Spleen (tissue), 11 donors: ENCODE measurements at regions not wholly inside any gene's neighbourhood (a gene's known extent, or its start where the extent isn't known, plus 50 kb on each side); places are given as distances from the start of the nearest gene placed in this dataset.
"Not testable (repeated sequence)": the region's sequence is repeated elsewhere in the genome, so short reads cannot be mapped to it uniquely, and the experiment has no call there.

Experiments used
- DNase-seq: peaks from one replicate; pipeline ENCODE4 v3.0.0-alpha.2; 2020
- H3K27ac ChIP-seq, 8 donors: fragments of 200-600 bp; sonication (generic) in 7 of 8; 1 replicate in 4 of 8; 2 replicates in 4 of 8; pipeline versions ENCODE4 v1.5.0 to v1.8.0; 2016 to 2021; ENCODE audit warnings: inconsistent platforms in 4 of 8, mild to moderate bottlenecking in 4 of 8, moderate library complexity in 1 of 8
- H3K27me3 ChIP-seq, 7 donors: fragments of 200-600 bp; sonication (generic) in 6 of 7; replicated peaks in 1 of 7; 1 replicate in 4 of 7; 2 replicates in 3 of 7; pipeline versions ENCODE4 v1.5.0 to v1.8.0; 2016 to 2021; ENCODE audit warnings: inconsistent platforms in 3 of 7, mild to moderate bottlenecking in 1 of 7
- H3K36me3 ChIP-seq, 6 donors: fragments of 200-600 bp; sonication (generic) in 5 of 6; 1 replicate in 4 of 6; 2 replicates in 2 of 6; pipeline versions ENCODE4 v1.5.0 to v1.8.0; 2016 to 2021; ENCODE audit warnings: inconsistent platforms in 2 of 6
- H3K4me1 ChIP-seq, 6 donors: fragments of 200-600 bp; sonication (generic) in 5 of 6; 1 replicate in 3 of 6; 2 replicates in 3 of 6; pipeline versions ENCODE4 v1.5.0 to v1.8.0; 2016 to 2021; ENCODE audit warnings: inconsistent platforms in 3 of 6
- H3K4me3 ChIP-seq, 8 donors: fragments of 200-600 bp; sonication (generic) in 7 of 8; 1 replicate in 4 of 8; 2 replicates in 4 of 8; pipeline versions ENCODE4 v1.5.0 to v1.8.0; 2016 to 2021; ENCODE audit warnings: inconsistent platforms in 4 of 8, mild to moderate bottlenecking in 4 of 8, moderate library complexity in 2 of 8
- H3K9me3 ChIP-seq, 8 donors: fragments of 200-600 bp; sonication (generic) in 7 of 8; 1 replicate in 4 of 8; 2 replicates in 4 of 8; pipeline versions ENCODE4 v1.5.0 to v1.8.0; 2016 to 2021; ENCODE audit warnings: inconsistent platforms in 4 of 8
- CTCF ChIP-seq, 11 experiments: fragments of 200-600 bp in 7 of 11; fragments of 450-650 bp in 4 of 11; sonication (generic) in 4 of 11; IDR thresholded peaks in 8 of 11; conservative IDR thresholded peaks in 3 of 11; 1 replicate in 7 of 11; 2 replicates in 4 of 11; pipeline versions ENCODE4 v1.4.0 to v1.8.0; 2016 to 2021; ENCODE audit warnings: antibody characterized with exemption in 11 of 11, inconsistent platforms in 4 of 11, mild to moderate bottlenecking in 1 of 11
- POLR2A ChIP-seq, 3 donors: fragments of 450-650 bp; IDR thresholded peaks; one replicate each; pipeline ENCODE4 v1.5.1; 2017; ENCODE audit warnings: antibody characterized with exemption in 3 of 3, mild to moderate bottlenecking in 1 of 3
- POLR2AphosphoS5 ChIP-seq, 3 donors: sonication (generic); formaldehyde crosslinking; IDR thresholded peaks; one replicate each; pipeline ENCODE4 v1.5.1; 2017; ENCODE audit warnings: antibody characterized with exemption in 3 of 3
- WGBS, 5 donors: extraction: QIAGEN DNeasy Blood & Tissue Kit in 3 of 5; methylation state at CpG; one replicate each; pipeline versions ENCODE4 v1.1.5 to v1.1.7; 2013 to 2018; 5-methylcytosine and 5-hydroxymethylcytosine counted together
- intact Hi-C: fragments of 100-400 bp; cut with DNase I; formaldehyde crosslinking; loops from one replicate; pipeline ENCODE4 v1.15.0; 2023; ENCODE audit warnings: low total_unique reads
- donor health status: healthy with polysubstance abuse.
- donor health status: DM: no; HTN: no; CAD: no; lungs with moderate emphysema.
- donor health status: DM: no; HTN: no; CAD: no.
- donor health status: Bipolar disorder and iron deficiency.
- donor health status: healthy.
- donor health status: DM: no; HTN: no; CAD: no.
- donor health status: DM: yes; HTN: yes; CAD: no.

- Histone ChIP-seq H3K4me1 (no peaks in the 10 kb centered on the region), H3K36me3 (no peaks in the 10 kb centered on the region), H3K4me3 (no peak overlapping the region), H3K27ac (no peak overlapping the region), H3K27me3 (peaks cover 0 to 3% (median 0%) of the 10 kb centered on the region in 7 donors), H3K9me3 (no peaks in the 10 kb centered on the region)
- no peak for TF ChIP-seq POLR2AphosphoS5 (IDR thresholded peaks at IDR 0.05)
- TF ChIP-seq CTCF (IDR thresholded peaks at IDR 0.05 in 8 of 11, conservative IDR thresholded peaks at IDR 0.05 in 3 of 11) = no peak
- TF ChIP-seq POLR2A (IDR thresholded peaks at IDR 0.05) = no peak
- intact Hi-C loops = no loop called here
- 72 to 93% (median 83%) methylated on average over 5 of the region's 5 CpGs for WGBS, 5 donors
- peak; percentile 2 for DNase-seq
These were observed 60.3 kb upstream of the PPP2R3B start for GRCh38 chrX:447052-447451.

- DNase-seq = peak; percentile 39
- 67 to 75% (median 71%) methylated on average over 12 of the region's 12 CpGs for WGBS, 5 donors
These were observed 65.0 kb upstream of the PPP2R3B start for GRCh38 chrX:451750-452149.

DNA sequence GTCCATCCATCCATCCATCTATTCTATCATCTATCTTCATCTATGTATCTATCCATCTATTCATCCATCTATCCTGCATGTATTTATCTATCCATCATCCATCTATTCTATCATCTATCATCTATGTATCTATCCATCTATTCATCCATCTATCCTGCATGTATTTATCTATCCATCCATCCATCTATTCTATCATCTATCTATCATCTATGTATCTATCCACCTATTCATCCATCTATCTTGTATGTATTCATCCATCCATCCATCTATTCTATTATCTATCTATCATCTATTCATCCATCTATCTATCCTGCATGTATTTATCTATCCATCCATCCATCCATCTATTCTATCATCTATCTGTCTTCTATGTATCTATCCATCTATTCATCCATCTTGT lies 65.9 kb upstream of the PPP2R3B start:
- intact Hi-C loops = no loop called here
- DNase-seq = no peak
- Histone ChIP-seq H3K27ac (no peak overlapping the region), H3K36me3 (no peaks in the 10 kb centered on the region), H3K4me1 (no peaks in the 10 kb centered on the region), H3K4me3 (no peak overlapping the region), H3K27me3 (peaks cover 0 to 3% (median 0%) of the 10 kb centered on the region in 7 donors), H3K9me3 (peaks cover 0 to 11% (median 7%) of the 10 kb centered on the region in 8 donors)
- no peak for TF ChIP-seq POLR2AphosphoS5 (IDR thresholded peaks at IDR 0.05)
- TF ChIP-seq CTCF (IDR thresholded peaks at IDR 0.05 in 8 of 11, conservative IDR thresholded peaks at IDR 0.05 in 3 of 11) = no peak
- TF ChIP-seq POLR2A (IDR thresholded peaks at IDR 0.05) = no peak

More at GRCh38 chrX:451750-452149, 65.0 kb upstream of the PPP2R3B start:
- H3K4me1 ChIP-seq, H3K4me3 ChIP-seq, H3K27ac ChIP-seq, H3K36me3 ChIP-seq, H3K27me3 ChIP-seq, intact Hi-C loops: not testable (repeated sequence)
- H3K9me3 ChIP-seq = peaks cover 0 to 11% (median 7%) of the 10 kb centered on the region in 8 donors

- H3K4me3 ChIP-seq, H3K4me1 ChIP-seq, H3K27me3 ChIP-seq, intact Hi-C loops, H3K36me3 ChIP-seq, H3K27ac ChIP-seq: not testable (repeated sequence)
- 89 to 98% (median 96%) methylated on average over 7 of the region's 7 CpGs for WGBS, 5 donors
- DNase-seq = peak; percentile 3
- H3K9me3 ChIP-seq = peaks cover 0 to 11% (median 7%) of the 10 kb centered on the region in 8 donors
These were observed 67.8 kb upstream of the PPP2R3B start for GRCh38 chrX:454514-454913.

- Histone ChIP-seq H3K27ac (no peak overlapping the region), H3K4me1 (no peaks in the 10 kb centered on the region), H3K27me3 (no peaks in the 10 kb centered on the region), H3K9me3 (peaks cover 0 to 11% (median 7%) of the 10 kb centered on the region in 8 donors), H3K36me3 (no peaks in the 10 kb centered on the region), H3K4me3 (no peak overlapping the region)
- DNase-seq = peak; percentile 38
- 32 to 40% (median 37%) methylated on average over 8 of the region's 8 CpGs for WGBS, 5 donors
- TF ChIP-seq CTCF (IDR thresholded peaks at IDR 0.05 in 8 of 11, conservative IDR thresholded peaks at IDR 0.05 in 3 of 11) (no peak), POLR2A (IDR thresholded peaks at IDR 0.05) (no peak), POLR2AphosphoS5 (IDR thresholded peaks at IDR 0.05) (no peak)
- intact Hi-C loops = no loop called here
These were observed 68.5 kb upstream of the PPP2R3B start for GRCh38 chrX:455199-455598.
